HUES64 (cell line): ENCODE measurements at regions not wholly inside any gene's neighbourhood (a gene's known extent, or its start where the extent isn't known, plus 50 kb on each side); places are given as distances from the start of the nearest gene placed in this dataset.

Source experiments
- H3K27ac ChIP-seq: 2 replicates; pipeline ENCODE4 v1.7.0; 2013; ENCODE audit warnings: low read depth, low read length, inconsistent platforms
- H3K27me3 ChIP-seq: 2 replicates; pipeline ENCODE4 v1.6.1; 2013; ENCODE audit warnings: mild to moderate bottlenecking, low read length; ENCODE audit not compliant: insufficient read depth
- H3K36me3 ChIP-seq: 2 replicates; pipeline ENCODE4 v1.6.1; 2013; ENCODE audit warnings: mild to moderate bottlenecking, low read length; ENCODE audit not compliant: insufficient read depth
- H3K4me1 ChIP-seq: 2 replicates; pipeline ENCODE4 v1.6.1; 2013; ENCODE audit warnings: mild to moderate bottlenecking, low read length, moderate library complexity; ENCODE audit not compliant: insufficient read depth
- H3K4me3 ChIP-seq: 2 replicates; pipeline ENCODE4 v1.5.1; 2013; ENCODE audit warnings: mild to moderate bottlenecking, low read length, moderate library complexity
- H3K9ac ChIP-seq: 2 replicates; pipeline ENCODE4 v1.6.1; 2013; ENCODE audit warnings: mild to moderate bottlenecking, low read depth, low read length
- H3K9me3 ChIP-seq: 2 replicates; pipeline ENCODE4 v1.6.1; 2013; ENCODE audit warnings: low read depth, low read length; ENCODE audit not compliant: insufficient read depth
- WGBS: fragments of 150-250, 120-280 bp; methylation state at CpG from one replicate; pipeline ENCODE4 v1.1.7; 2013; ENCODE audit warnings: missing lambda C conversion rate; 5-methylcytosine and 5-hydroxymethylcytosine counted together

GRCh38 chr6:153957394-153957793 lies 81.6 kb upstream of the OPRM1 start:
- Histone ChIP-seq H3K4me3 (no peak overlapping the region), H3K4me1 (peaks cover 12% of the 10 kb centered on the region), H3K27me3 (no peaks in the 10 kb centered on the region), H3K9me3 (no peaks in the 10 kb centered on the region), H3K9ac (no peak overlapping the region), H3K36me3 (no peaks in the 10 kb centered on the region), H3K27ac (no peak overlapping the region)
- WGBS: 95% methylated on average over 4 of the region's 4 CpGs

DNA sequence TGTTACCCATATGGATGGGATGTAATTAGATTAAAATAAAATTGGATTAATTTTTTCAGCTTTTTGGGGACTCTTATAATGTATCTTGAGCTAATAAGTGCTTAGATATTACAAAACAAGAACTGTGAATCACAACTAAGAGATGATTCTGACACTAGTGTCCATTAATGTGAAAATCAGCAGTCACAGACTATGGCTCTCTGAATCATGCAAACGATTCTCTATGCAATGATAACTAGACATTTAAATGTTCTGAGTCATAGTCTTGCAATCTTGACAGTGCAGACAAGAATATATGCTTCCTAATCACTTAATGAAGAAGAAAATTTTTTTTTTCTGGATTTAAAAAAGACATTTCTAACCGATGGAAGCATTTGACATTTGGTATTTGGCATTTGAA lies 82.2 kb upstream of the OPRM1 start:
- Histone ChIP-seq H3K9me3 (no peaks in the 10 kb centered on the region), H3K27me3 (no peaks in the 10 kb centered on the region), H3K36me3 (no peaks in the 10 kb centered on the region), H3K4me3 (no peak overlapping the region), H3K4me1 (peaks cover 12% of the 10 kb centered on the region), H3K9ac (no peak overlapping the region), H3K27ac (no peak overlapping the region)
- WGBS: 86% methylated on average over 1 of the region's 2 CpGs

- no peak overlapping the region for H3K9ac ChIP-seq
- H3K4me3 ChIP-seq: no peak overlapping the region
- H3K27me3 ChIP-seq: no peaks in the 10 kb centered on the region
- H3K4me1 ChIP-seq: no peaks in the 10 kb centered on the region; the same call in 1 of the 2 replicates
- no peak overlapping the region for H3K27ac ChIP-seq
- H3K36me3 ChIP-seq: no peaks in the 10 kb centered on the region
- no CpG with 5 or more reads among the region's 4 CpGs for WGBS
- no peaks in the 10 kb centered on the region for H3K9me3 ChIP-seq
Observed at GRCh38 chr6:153949616-153950015, 89.4 kb upstream of the OPRM1 start.

GRCh38 chr6:153947808-153948447 lies 91.1 kb upstream of the OPRM1 start:
- H3K9me3 ChIP-seq: no peaks in the 10 kb centered on the region
- WGBS: 25% methylated on average over 5 of the region's 5 CpGs
- no peak overlapping the region for H3K27ac ChIP-seq
- H3K4me3 ChIP-seq: no peak overlapping the region
- no peaks in the 10 kb centered on the region for H3K36me3 ChIP-seq
- H3K27me3 ChIP-seq: no peaks in the 10 kb centered on the region
- H3K4me1 ChIP-seq: peaks cover 5% of the 10 kb centered on the region; the same call in 1 of the 2 replicates
- no peak overlapping the region for H3K9ac ChIP-seq

GRCh38 chr6:153944201-153944600 lies 94.8 kb upstream of the OPRM1 start:
- H3K4me1 ChIP-seq: peaks cover 5% of the 10 kb centered on the region; the same call in 1 of the 2 replicates
- WGBS: 82% methylated on average over 3 of the region's 3 CpGs
- no peak overlapping the region for H3K4me3 ChIP-seq
- no peak overlapping the region for H3K27ac ChIP-seq
- H3K36me3 ChIP-seq: no peaks in the 10 kb centered on the region
- no peak overlapping the region for H3K9ac ChIP-seq
- H3K27me3 ChIP-seq: no peaks in the 10 kb centered on the region
- H3K9me3 ChIP-seq: no peaks in the 10 kb centered on the region

GRCh38 chr6:153942361-153942760 lies 96.7 kb upstream of the OPRM1 start:
- Histone ChIP-seq H3K27me3 (no peaks in the 10 kb centered on the region), H3K9ac (no peak overlapping the region), H3K4me1 (peaks cover 5% of the 10 kb centered on the region; the same call in 1 of the 2 replicates), H3K4me3 (no peak overlapping the region), H3K9me3 (no peaks in the 10 kb centered on the region), H3K36me3 (no peaks in the 10 kb centered on the region), H3K27ac (no peak overlapping the region)
- 95% methylated on average over 1 of the region's 1 CpG for WGBS

GRCh38 chr6:153941768-153942167 lies 97.3 kb upstream of the OPRM1 start:
- Histone ChIP-seq H3K9me3 (no peaks in the 10 kb centered on the region), H3K27ac (no peak overlapping the region), H3K4me1 (peaks cover 5% of the 10 kb centered on the region; the same call in 1 of the 2 replicates), H3K36me3 (no peaks in the 10 kb centered on the region), H3K27me3 (no peaks in the 10 kb centered on the region), H3K4me3 (no peak overlapping the region), H3K9ac (no peak overlapping the region)
- 89% methylated on average over 2 of the region's 2 CpGs for WGBS

DNA sequence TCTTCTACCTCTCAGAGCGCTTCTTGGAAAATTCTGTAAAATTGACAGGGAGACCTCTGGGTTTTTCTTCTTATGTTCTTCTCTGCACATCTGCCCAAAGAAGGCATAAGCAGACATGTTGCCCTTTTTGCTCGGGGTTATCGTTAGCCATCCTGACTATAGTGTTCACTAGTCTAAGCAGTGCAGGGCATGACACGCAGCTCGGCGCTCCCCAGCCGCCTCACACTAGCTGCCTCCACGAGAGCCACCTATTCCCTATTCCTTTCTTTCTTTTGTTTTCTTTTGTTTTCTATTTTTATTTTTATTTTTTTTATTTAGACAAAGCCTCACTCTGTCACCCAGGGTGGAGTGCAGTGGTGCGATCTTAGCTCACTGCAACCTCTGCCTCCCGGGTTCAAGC lies 100.2 kb upstream of the OPRM1 start:
- no peaks in the 10 kb centered on the region for H3K4me1 ChIP-seq
- H3K4me3 ChIP-seq: no peak overlapping the region
- H3K27me3 ChIP-seq: no peaks in the 10 kb centered on the region
- WGBS: 77% methylated on average over 10 of the region's 10 CpGs
- no peak overlapping the region for H3K27ac ChIP-seq
- no peaks in the 10 kb centered on the region for H3K36me3 ChIP-seq
- no peak overlapping the region for H3K9ac ChIP-seq
- no peaks in the 10 kb centered on the region for H3K9me3 ChIP-seq

GRCh38 chr6:153931431-153931830 lies 107.6 kb upstream of the OPRM1 start:
- no peak overlapping the region for H3K27ac ChIP-seq
- no peaks in the 10 kb centered on the region for H3K27me3 ChIP-seq
- 99% methylated on average over 2 of the region's 3 CpGs for WGBS
- H3K36me3 ChIP-seq: no peaks in the 10 kb centered on the region
- no peak overlapping the region for H3K9ac ChIP-seq
- H3K9me3 ChIP-seq: no peaks in the 10 kb centered on the region
- no peak overlapping the region for H3K4me3 ChIP-seq
- H3K4me1 ChIP-seq: no peaks in the 10 kb centered on the region

- H3K4me3 ChIP-seq: no peak overlapping the region
- H3K36me3 ChIP-seq: no peaks in the 10 kb centered on the region
- WGBS: no CpG with 5 or more reads among the region's 1 CpG
- no peak overlapping the region for H3K27ac ChIP-seq
- no peaks in the 10 kb centered on the region for H3K27me3 ChIP-seq
- no peak overlapping the region for H3K9ac ChIP-seq
- no peaks in the 10 kb centered on the region for H3K4me1 ChIP-seq
- H3K9me3 ChIP-seq: no peaks in the 10 kb centered on the region
Observed at GRCh38 chr6:153927867-153928266, 111.2 kb upstream of the OPRM1 start.

DNA sequence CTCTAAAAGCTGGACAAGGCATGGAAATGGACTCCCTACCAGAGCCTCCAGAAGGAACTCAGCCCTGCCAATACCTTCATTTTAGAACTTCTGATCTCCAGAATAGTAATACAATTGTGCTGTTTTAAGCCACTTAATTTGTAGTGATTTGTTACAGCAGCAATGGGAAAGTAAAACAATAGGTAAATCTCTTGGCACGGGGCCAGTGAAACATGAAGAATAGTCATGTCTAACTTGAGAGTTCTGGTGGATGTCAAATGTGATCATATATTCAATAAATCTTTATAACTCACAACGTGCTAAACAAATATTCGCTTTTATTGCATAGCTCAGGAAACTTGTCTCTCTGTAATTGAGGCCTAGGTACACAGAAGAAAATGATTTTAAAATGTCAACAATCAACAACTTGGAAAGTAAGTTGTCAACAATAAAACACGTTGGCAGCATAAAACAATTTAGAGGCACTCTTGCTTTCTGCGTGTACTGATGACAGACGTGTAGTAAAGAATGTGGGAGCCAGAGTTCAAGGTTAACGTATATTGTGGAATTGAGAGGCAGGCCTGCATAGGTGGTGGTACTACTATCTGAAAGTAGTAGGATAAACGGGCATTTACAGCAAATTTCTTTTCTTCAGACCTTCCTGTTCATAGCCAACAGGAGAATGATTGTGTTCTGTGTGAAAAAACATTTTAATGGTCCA lies 140.5 kb upstream of the OPRM1 start:
- Histone ChIP-seq H3K27ac (no peak overlapping the region), H3K9me3 (0 out of 2 replicates have a peak, but pooled peaks cover 3% of the 10 kb centered on the region), H3K9ac (no peak overlapping the region), H3K27me3 (no peaks in the 10 kb centered on the region), H3K4me3 (no peak overlapping the region), H3K36me3 (no peaks in the 10 kb centered on the region), H3K4me1 (no peaks in the 10 kb centered on the region)
- 96% methylated on average over 7 of the region's 8 CpGs for WGBS
